HG03354 (cell line): ENCODE measurements at regions not wholly inside any gene's neighbourhood (a gene's known extent, or its start where the extent isn't known, plus 50 kb on each side); places are given as distances from the start of the nearest gene placed in this dataset.

Experiments
- ATAC-seq: cut with Tn5 transposase; IDR thresholded peaks from one replicate; pipeline ENCODE4 v1.9.1; 2021; ENCODE audit warnings: mild to moderate bottlenecking; ENCODE audit not compliant: unreplicated experiment, poor library complexity, severe bottlenecking

- no peak for ATAC-seq
Measured at GRCh38 chr2:147713349-147713748, 131.5 kb upstream of the ACVR2A start.

DNA sequence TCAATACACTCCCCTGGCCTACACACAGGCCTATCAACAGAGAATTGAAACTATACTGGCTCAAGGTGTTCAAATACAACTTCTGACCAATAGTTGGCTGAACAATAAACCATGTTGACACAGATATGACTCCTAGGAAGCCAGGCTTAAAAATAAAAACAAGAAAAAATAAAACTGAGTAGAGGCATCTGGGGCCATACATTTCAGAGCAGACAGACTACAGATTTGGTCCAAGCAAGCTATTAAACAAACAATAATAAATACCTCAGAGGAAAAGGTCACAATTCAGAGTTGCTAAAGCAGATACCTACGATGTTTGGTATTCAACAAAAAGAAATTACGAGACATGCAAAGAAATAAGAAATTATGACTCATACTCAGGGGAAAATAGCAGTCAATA lies 132.8 kb upstream of the ACVR2A start:
- no peak for ATAC-seq

GRCh38 chr2:147711031-147711430 lies 133.8 kb upstream of the ACVR2A start:
- no peak for ATAC-seq

- ATAC-seq, result no peak
Measured at GRCh38 chr2:147709655-147710054, 135.2 kb upstream of the ACVR2A start.

DNA sequence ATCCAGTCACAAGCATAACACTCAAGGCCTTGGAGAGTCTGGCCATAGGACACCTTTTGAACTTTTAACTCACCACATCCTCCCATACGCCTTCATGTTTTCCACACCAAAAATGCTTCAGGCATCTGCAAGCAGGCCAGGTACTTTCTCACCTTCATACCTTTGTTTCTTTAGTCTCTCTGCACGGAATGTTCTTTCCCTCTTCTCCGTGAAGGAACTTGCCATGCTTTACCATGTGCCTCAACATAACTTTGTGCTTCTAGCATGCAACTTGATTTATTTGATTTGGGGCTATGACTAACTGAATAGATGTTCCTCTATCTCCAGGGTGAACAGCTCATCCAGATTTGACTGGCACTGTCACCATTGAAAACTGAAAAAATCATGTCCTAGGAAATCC lies 141.7 kb upstream of the ACVR2A start:
- no peak for ATAC-seq

GRCh38 chr2:147698166-147698565 lies 146.7 kb upstream of the ACVR2A start:
- no peak for ATAC-seq

GRCh38 chr2:147696426-147696825 lies 148.4 kb upstream of the ACVR2A start:
- no peak for ATAC-seq

GRCh38 chr2:147689220-147689909 lies 155.5 kb upstream of the ACVR2A start:
- peak; percentile 100 for ATAC-seq

- no peak for ATAC-seq
Measured at GRCh38 chr2:147688242-147688641, 156.6 kb upstream of the ACVR2A start.

DNA sequence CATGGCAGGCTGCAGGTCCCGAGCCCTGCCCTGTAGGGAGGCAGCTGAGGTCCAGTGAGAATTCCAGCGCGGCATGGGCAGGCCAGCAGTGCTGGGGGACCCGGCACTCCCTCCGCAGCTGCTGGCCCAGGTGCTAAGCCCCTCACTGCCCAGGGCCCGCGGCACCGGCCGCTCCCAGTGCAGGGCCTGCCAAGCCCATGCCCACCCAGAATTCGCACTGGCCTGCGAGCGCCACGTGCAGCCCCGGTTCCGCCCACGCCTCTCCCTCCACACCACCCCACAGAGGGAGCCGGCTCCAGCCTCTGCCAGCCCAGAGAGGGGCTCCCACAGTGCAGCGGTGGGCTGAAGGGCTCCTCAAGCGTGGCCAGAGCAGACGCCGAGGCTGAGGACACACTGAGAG lies 158.5 kb upstream of the ACVR2A start:
- no peak for ATAC-seq

GRCh38 chr2:147684903-147685302 lies 159.9 kb upstream of the ACVR2A start:
- ATAC-seq, result no peak

DNA sequence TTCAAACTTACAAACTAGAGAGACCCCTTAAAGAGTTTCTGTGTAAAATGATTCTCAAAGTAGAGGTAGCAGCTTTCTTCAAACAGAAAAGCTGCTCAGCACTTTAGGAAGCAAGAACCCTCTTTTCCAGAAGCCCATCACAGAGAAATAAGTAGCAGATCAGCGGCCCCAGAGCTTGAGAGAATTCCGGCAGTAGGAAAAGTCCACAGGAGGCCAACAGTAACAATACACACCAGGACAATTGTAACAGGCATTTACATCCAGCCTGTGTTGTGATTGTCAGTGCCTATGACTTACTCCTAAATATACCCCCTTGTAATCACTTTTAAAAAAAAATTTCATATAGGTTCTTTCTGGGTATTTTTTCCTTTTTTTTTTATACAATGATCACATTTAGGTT lies 161.4 kb upstream of the ACVR2A start:
- ATAC-seq, result no peak

DNA sequence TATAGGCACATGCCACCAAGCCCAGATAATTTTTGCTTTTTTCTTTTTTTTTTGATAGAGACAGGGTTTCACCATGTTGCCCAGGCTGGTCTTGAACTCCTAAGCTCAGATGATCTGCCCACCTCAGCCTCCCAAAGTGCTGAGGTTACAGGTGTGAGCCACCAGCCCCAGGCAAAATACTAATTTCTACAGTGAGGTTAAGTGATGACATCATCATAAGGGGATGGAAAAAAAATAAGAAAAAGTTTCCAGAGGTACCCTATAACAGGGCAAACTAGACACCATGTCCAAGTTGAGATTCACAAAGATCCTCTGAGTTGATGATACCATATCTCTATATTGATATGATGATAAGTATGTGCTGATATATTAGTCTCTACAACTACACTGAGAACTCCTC lies 163.7 kb upstream of the ACVR2A start:
- ATAC-seq, result no peak

GRCh38 chr2:147679955-147680531 lies 164.8 kb upstream of the ACVR2A start:
- no peak for ATAC-seq

DNA sequence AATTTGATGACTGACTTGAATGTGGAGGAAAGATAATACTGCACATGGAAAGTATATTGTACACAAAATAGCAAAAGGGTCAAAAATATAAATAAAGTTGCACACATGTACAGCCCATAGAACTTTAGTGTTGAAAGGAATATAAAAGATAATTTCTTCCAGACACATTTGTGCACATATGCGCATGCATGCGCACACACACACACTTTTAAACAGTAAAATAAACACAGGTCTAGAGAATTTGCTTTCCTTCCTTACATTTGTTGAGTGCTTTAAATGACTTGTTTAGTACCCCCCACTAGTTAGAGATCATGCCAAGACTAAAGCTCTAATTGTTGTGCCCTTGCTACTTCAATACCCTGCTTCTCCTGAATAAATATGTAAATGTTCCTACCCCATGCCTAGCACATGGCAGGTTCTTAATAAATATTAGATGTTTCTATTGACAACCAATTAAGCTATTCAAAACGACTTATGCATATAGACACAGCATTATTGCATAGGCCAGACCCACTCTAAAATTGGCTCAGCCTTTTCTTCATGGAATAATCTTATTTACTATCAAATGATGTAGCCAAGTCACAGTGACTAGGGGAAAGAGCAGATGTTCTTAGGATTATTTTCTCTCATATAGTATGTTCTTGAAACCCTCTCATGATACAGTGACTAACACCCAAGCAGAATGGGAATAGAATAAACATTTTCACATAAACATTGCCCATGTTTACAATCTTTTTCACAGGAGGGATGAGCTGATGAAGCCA lies 165.5 kb upstream of the ACVR2A start:
- ATAC-seq, result no peak

- no peak for ATAC-seq
Measured at GRCh38 chr2:147665105-147665504, 179.7 kb upstream of the ACVR2A start.

- ATAC-seq, result peak; percentile 37
Measured at GRCh38 chr2:147663962-147664361, 180.9 kb upstream of the ACVR2A start.

GRCh38 chr2:147663153-147663961 lies 181.5 kb upstream of the ACVR2A start:
- ATAC-seq, result peak; percentile 88

- no peak for ATAC-seq
Measured at GRCh38 chr2:147662221-147662620, 182.6 kb upstream of the ACVR2A start.

- ATAC-seq, result no peak
Measured at GRCh38 chr2:147660680-147661079, 184.1 kb upstream of the ACVR2A start.
